GM19324 (cell line): ENCODE measurements at regions not wholly inside any gene's neighbourhood (a gene's known extent, or its start where the extent isn't known, plus 50 kb on each side); places are given as distances from the start of the nearest gene placed in this dataset.

Experiments used
- ATAC-seq: cut with Tn5 transposase; IDR thresholded peaks from one replicate; pipeline ENCODE4 v1.9.1; 2021; ENCODE audit warnings: mild to moderate bottlenecking, moderate library complexity; ENCODE audit not compliant: unreplicated experiment, low FRiP score

GRCh38 chr11:128232588-128232987, 354.8 kb downstream of the ETS1 start:
- ATAC-seq, result no peak

DNA sequence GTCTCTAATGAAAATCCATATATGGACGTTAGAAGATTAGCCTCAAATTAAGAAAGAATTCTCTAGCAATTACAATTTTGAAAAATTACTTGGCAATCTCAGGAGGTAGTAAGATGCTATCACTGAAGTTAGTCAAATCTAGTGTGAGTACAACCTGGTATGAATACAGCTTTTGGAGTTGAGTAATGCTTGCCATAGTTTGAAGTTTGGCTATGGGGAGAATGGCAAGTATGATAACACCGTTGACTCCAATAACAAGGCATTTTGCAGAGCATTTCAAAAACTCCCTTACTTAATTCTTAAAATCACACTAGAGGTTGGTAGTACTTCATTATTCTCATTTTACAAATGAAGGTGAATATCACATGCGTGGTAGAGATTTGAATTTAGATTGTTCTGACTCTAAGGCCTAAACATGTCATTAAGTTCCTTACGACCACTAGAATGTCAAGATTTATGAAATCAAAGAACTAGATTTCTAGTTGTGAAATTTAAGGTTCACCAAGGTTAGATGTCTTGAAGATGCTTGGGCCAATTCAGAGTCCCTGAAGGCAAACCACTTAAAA, 355.4 kb downstream of the ETS1 start:
- ATAC-seq, result no peak

- no peak for ATAC-seq
Measured at GRCh38 chr11:128227466-128227865, 359.9 kb downstream of the ETS1 start.

- no peak for ATAC-seq
Measured at GRCh38 chr11:128226106-128226716, 361.1 kb downstream of the ETS1 start.

GRCh38 chr11:128222245-128222884, 365.0 kb downstream of the ETS1 start:
- ATAC-seq, result no peak

DNA sequence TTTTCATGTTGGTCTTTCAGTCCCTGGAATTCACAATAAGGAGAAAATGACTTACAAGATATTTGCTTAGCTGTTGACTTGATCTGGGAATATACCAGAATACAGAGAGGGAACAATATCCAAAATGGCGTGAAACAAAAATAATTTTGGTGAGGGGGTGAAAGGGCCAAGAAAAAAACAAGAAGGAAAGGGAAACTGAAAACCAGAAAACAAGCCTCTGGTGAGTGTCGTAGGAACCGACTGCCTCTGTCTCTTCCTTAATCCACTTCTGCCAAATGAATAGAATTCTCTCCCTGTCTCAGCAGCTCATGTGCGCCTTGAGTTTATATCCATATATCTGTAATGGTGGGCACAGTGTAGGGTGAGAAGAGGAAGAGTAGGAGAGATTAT, 367.6 kb downstream of the ETS1 start:
- no peak for ATAC-seq

DNA sequence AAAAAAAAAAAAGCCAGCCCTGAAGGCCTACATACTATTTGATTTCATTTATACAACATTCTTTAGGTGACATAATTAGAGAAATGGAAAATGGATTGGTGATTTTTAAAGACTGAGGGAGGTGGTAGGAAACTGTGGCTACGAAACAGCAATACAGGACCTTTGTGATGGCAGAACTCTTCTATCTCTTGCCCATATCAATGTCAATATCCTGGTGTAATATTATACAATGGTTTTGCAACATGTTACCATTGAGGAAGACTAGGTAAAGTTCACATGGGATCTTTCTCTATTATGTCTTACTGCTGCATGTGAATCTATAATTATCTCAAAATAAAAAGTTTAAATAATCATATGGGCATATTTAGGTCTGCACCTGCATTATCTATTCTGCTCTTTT, 371.2 kb downstream of the ETS1 start:
- no peak for ATAC-seq

DNA sequence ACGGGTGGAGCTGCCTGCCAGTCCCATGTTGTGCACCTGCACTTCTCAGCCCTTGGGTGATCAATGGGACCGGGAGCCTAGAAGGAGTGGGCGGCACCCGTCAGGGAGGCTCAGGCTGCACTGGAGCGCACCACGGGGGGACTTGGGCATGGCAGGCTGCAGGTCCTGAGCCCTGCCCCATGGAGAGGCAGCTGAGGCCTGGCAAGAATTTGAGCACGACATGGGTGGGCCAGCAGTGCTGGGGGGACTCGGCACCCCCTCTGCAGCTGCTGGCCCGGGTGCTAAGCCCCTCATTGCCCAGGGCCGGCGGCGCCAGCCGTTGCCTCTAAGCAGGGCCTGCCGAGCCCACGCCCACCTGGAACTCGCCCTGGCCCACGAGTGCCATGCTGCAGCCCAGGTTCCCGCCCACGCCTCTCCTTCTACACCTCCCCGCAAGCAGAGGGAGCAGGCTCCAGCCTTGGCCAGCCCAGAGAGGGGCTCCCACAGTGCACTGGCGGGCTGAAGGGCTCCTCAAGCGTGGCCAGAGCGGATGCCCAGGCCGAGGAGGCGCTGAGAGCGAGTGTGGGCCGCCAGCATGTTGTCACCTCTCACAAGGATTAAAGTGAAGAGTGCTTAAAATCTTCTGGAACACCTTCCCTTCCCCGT, 372.0 kb downstream of the ETS1 start:
- ATAC-seq, result no peak

- ATAC-seq, result no peak
Measured at GRCh38 chr11:128214263-128214662, 373.1 kb downstream of the ETS1 start.

GRCh38 chr11:128213461-128213860, 373.9 kb downstream of the ETS1 start:
- no peak for ATAC-seq

DNA sequence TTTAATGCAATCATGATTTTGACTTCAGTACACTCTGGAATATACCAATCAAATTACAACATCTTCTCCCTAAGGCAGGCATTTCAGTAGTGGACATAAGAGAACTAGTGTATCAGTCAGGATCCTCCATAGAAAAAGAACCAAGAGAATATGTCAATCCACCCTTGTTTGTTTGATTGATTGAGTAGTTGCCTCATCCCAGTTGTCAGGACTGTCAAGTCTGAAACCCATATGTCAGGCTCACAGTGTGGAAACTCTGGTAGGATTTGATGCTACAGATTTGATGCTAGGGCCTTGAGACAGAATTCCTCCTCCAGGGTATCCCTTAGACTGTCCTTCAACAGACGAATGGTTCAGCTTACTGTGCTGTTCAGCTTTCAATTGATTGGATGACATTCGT, 375.0 kb downstream of the ETS1 start:
- ATAC-seq, result no peak

GRCh38 chr11:128210148-128210940, 377.0 kb downstream of the ETS1 start:
- ATAC-seq, result no peak

DNA sequence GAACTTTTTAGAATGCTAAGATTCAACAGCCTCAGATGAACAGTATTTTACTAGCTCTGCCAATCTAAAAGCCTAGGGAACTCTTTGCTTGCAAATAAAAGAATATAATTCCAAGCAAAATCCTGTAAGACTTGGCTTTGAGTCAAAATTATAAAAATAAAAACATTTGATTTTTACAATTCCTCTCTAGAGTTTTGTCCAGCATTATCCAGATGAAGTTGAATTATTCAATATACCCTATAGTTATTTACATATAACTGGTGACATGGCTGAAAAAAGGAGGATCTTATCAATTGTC, 378.3 kb downstream of the ETS1 start:
- ATAC-seq, result no peak

DNA sequence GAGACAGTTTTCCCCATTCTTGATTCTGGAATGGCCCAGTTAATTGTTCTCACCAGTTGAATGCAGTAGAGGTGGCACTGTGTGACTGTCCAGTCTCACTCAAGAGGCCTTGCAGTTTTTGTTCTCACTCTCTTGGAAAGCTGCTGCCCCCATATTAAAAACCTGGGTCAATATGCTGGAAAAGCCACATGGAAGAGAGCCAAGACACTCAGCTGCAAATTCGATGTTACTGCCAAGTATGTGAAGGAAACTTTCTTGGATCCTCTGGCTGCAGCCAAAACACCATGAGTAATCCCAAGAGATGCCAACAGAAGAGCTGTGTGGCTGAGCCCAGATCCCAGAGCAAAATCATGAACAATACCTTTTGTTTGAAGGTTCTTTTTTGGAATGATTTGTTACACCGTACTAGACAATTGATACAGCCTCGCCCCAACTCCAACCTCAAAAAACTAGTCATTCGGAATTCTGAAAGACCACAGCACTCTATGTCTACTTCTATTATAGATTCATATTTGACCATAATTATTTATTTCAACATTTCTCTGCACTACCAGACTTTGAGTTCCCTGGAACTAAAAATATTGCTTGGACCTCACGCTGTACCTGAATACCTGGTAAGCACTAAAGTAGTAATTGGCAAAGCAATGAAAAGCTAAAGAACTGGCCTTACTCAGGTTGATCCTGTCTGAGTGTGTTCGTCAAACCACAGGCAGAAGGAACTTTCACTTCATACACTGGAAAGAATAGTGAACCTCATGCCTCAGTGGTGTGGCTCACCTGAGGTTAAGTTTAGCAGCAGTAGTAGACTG, 378.8 kb downstream of the ETS1 start:
- no peak for ATAC-seq

- ATAC-seq, result no peak
Measured at GRCh38 chr11:128207861-128208321, 379.5 kb downstream of the ETS1 start.

DNA sequence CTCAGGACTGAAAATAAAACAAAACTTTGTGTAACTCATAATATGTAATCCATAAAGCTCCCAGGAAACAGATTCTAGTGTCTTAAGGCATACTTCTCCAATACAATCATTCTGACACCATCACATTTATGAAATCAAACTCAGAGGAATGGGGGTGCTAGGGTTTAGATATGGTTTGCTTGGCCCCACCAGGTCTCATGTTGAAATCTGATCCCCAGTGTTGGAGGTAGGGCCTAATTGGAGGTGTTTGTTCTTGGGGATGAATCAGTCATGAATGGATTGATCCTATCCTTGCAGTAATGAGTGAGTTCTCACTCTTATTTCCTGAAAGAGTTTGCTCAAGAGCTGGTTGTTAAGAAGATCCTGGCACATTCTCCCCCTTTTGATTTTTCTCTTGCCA, 380.9 kb downstream of the ETS1 start:
- ATAC-seq, result no peak

DNA sequence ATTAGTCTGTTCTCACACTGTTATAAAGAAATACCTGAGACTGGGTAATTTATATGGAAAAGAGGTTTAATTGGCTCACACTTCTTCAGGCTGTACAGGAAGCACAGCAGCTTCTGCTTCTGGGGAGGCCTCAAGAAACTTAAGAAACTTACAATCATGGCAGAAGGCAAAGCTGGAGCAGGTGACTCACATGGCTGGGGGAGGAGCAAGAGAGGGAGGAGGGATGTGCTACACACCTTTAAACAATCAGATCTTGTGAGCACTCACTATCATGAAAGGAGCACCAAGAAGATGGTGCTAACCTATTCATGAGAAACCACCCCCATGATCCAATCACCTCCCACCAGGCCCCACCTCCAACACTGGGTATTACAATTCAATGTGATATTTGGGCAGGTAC, 381.6 kb downstream of the ETS1 start:
- no peak for ATAC-seq

DNA sequence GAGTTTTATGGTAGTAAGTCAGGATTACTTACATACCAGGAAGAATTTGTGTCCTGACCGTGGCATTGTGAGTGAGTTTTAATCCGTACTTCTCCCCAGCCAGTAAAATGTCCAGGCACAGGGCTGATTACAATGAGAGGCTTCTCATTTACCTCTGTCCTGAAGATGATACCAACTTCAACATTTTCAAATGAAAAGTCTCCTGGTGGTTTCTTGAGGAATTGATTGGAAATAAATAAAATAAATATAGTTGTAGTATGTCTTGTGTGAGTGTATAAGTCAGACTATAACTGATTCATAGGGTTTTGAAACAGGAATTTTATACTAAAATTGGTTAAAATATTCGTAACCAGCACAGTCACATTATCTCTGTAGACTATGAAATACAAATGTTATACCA, 382.5 kb downstream of the ETS1 start:
- ATAC-seq, result no peak

DNA sequence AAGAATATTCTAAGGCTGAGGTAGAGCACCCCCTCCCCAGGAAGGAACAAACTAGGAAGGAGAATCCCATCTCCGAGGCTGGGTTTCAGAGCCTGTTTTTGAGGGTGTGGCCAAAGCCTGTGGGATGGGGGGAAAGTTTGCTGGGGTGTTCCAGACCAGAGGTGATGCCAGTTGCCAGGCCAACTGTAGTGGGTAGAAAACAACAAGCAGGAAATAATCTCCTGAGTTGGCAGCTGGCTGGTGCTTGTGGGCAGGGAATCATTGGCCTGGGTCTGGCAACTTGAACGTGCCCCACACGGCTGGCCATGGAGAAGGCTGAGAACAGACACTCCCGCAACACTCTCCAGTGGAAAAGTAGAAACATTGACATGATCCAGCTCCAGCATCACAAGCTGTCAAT, 385.6 kb downstream of the ETS1 start:
- no peak for ATAC-seq

DNA sequence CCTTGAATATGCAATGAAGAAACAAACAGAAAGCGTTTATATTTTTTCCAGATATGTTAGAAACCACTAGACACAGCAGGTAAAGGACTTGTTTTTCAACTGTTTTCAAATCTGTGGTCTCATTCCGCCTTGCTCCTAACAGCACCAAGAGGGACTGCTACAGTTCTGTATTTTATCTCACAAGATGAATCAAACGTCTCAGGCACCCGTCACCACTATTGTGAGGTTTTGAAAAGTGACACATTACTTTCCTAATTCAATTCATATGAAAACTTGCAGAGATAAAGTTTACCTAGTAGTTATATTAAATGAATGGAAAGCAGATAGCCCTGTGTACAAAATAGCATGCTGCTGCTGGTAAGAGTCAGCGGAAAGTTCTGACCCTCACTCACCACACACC, 386.3 kb downstream of the ETS1 start:
- no peak for ATAC-seq
